ENCODE measurements at regions not wholly inside any gene's neighbourhood (a gene's known extent, or its start where the extent isn't known, plus 50 kb on each side); places are given as distances from the start of the nearest gene placed in this dataset.

DNA sequence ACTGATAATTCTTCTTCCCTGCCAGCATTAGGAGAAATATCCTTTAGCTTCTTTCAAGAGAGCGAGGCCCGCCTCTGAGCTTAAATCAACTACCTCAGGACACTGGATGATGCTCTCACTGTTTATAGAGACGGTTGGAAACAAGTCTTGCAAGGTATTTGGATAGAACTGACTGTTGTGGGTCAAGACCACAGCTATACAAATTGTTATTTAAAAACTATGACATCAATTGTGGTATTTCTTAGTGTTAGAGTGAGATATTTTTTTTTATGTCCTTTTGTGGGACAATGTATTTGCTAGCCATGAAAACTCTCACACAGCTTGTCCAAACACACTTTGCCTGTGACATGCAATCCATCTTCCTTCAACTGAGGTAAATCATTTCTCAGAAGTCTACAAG is 136.3 kb upstream of the PHACTR1 start:
- DNase-seq (ENCODE audit: low read depth in 6 of 9, low spot score in 9 of 9) = no peak
- Histone ChIP-seq H3K27ac (ENCODE audit: low read depth in 1 of 2, low read length in 1 of 2) (no peak overlapping the region), H3K9me3 (ENCODE audit: control insufficient read depth in 2 of 2, insufficient read depth in 1 of 2, low read length in 1 of 2) (no peaks in the 10 kb centered on the region), H3K27me3 (ENCODE audit: control insufficient read depth in 2 of 2, insufficient read depth in 1 of 2, low read length in 1 of 2) (no peaks in the 10 kb centered on the region), H3K36me3 (ENCODE audit: control insufficient read depth in 2 of 2, insufficient read depth in 2 of 2, low read length in 1 of 2) (no peaks in the 10 kb centered on the region), H3K4me3 (ENCODE audit: low read length in 2 of 2) (no peak overlapping the region), H3K4me1 (ENCODE audit: control insufficient read depth in 2 of 2, insufficient read depth in 2 of 2, low read length in 2 of 2) (no peaks in the 10 kb centered on the region)
- 94% methylated on average over 3 of the region's 3 CpGs for WGBS

DNA sequence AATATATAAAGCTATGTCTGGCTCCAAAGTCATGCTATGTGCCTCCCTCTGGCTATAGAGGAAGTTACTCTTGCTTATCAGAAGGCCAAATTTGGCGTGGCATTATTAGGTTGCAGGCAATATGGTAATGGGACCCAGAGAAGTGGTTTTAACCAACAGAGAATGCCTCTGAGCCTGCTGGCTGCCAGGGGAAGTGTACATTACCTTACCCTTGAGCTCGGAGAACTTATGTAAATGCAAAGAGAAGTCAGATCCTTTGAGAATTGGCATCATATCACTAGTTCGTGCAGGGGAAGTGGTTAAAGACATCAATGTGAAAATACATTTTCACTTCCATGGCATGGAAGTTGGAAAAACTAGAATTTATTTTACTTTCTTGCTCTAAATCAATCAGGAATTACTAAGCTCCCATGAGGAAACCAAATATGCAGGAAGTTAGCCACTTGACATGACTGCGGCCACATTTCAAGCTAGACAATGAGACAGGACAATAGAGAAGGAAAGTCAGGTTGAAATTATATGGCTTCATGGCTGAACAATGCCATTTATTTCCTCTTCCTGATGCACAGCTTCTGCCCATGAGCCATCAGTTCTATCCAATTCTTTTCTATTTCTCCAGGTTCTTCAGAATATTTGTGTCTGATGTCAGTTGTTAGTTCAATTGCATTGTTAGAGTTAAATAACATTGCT is 134.0 kb upstream of the PHACTR1 start:
- WGBS = 91% methylated on average over 4 of the region's 4 CpGs

DNA sequence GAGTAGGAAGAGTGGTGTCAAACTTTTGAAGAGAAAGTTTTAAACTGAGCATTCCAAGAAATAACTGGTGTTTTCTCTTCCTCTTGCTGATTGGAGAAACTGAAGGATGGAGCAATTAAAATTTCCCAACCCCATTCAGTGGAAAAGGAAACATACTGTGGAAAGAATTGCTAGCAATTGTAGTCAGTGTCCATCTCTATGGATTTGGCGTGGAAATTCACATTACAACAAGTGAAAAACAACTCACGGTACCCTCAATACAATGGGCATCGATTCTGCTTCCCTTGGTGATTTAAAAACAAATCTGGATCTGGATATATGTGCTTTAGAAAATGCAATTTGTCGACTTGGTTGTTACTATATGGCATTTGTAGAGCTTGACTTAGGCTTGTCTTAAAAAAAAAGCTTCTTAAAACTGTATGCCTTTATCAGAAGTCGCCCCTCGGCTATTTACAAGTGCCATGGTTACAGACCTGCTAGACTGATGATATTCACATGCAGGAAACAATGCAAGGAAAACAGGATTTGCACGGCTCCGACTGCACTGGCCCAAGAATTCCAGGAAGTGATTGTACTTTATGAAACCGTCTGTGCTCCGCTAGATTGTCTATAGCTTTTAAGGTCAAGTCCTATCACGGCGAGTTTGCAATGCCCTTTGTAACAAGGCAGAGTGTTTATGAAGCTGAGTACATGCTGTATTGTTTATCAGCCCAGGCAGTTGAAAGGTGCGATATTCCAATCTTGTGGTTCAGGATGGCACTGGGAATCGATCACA is 131.7 kb upstream of the PHACTR1 start:
- Histone ChIP-seq H3K27me3 (ENCODE audit: control insufficient read depth in 2 of 2, insufficient read depth in 1 of 2, low read length in 1 of 2) (no peaks in the 10 kb centered on the region), H3K4me1 (ENCODE audit: control insufficient read depth in 2 of 2, insufficient read depth in 2 of 2, low read length in 2 of 2) (no peaks in the 10 kb centered on the region), H3K4me3 (ENCODE audit: low read length in 2 of 2) (no peak overlapping the region), H3K36me3 (ENCODE audit: control insufficient read depth in 2 of 2, insufficient read depth in 2 of 2, low read length in 1 of 2) (no peaks in the 10 kb centered on the region), H3K27ac (ENCODE audit: low read depth in 1 of 2, low read length in 1 of 2) (no peak overlapping the region), H3K9me3 (ENCODE audit: control insufficient read depth in 2 of 2, insufficient read depth in 1 of 2, low read length in 1 of 2) (no peaks in the 10 kb centered on the region)
- 92% methylated on average over 14 of the region's 14 CpGs for WGBS
- no peak for DNase-seq (ENCODE audit: low read depth in 6 of 9, low spot score in 9 of 9)

More for the DNA sequence above, 134.0 kb upstream of the PHACTR1 start:
- H3K4me3 ChIP-seq (ENCODE audit: low read length in 2 of 2) = no peak overlapping the region
- no peaks in the 10 kb centered on the region for H3K36me3 ChIP-seq (ENCODE audit: control insufficient read depth in 2 of 2, insufficient read depth in 2 of 2, low read length in 1 of 2)
- no peaks in the 10 kb centered on the region for H3K4me1 ChIP-seq (ENCODE audit: control insufficient read depth in 2 of 2, insufficient read depth in 2 of 2, low read length in 2 of 2)
- no peaks in the 10 kb centered on the region for H3K27me3 ChIP-seq (ENCODE audit: control insufficient read depth in 2 of 2, insufficient read depth in 1 of 2, low read length in 1 of 2)
- no peak overlapping the region for H3K27ac ChIP-seq (ENCODE audit: low read depth in 1 of 2, low read length in 1 of 2)
- H3K9me3 ChIP-seq (ENCODE audit: control insufficient read depth in 2 of 2, insufficient read depth in 1 of 2, low read length in 1 of 2) = no peaks in the 10 kb centered on the region
- DNase-seq (ENCODE audit: low read depth in 6 of 9, low spot score in 9 of 9) = no peak

DNA sequence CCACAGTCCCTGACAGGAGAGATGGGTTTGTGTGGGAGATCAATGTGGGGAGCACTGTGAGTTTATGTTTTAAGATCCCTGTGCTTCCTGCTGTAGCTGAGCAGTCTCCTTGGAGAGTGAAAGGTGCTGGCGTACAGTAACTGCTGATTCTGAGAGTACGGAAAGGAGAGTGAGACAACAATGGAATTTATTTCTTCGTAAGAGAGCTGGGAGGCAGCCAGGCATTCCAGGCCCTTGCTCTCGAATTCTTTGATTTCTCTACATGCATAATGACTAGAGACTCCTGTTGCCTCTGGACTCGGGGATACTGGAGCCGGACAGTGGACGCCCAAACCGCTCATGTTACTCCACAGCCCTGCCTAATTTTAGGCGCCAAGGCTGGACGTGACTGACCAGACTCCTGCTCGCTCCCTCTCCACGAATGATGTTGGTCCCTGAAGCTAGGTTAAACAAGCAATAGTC is 131.0 kb upstream of the PHACTR1 start:
- H3K9me3 ChIP-seq (ENCODE audit: control insufficient read depth in 2 of 2, insufficient read depth in 1 of 2, low read length in 1 of 2) = no peaks in the 10 kb centered on the region
- H3K4me1 ChIP-seq (ENCODE audit: control insufficient read depth in 2 of 2, insufficient read depth in 2 of 2, low read length in 2 of 2) = no peaks in the 10 kb centered on the region
- no peaks in the 10 kb centered on the region for H3K27me3 ChIP-seq (ENCODE audit: control insufficient read depth in 2 of 2, insufficient read depth in 1 of 2, low read length in 1 of 2)
- 97% methylated on average over 12 of the region's 12 CpGs for WGBS
- no peak overlapping the region for H3K27ac ChIP-seq (ENCODE audit: low read depth in 1 of 2, low read length in 1 of 2)
- H3K4me3 ChIP-seq (ENCODE audit: low read length in 2 of 2) = no peak overlapping the region
- DNase-seq (ENCODE audit: low read depth in 6 of 9, low spot score in 9 of 9) = no peak
- H3K36me3 ChIP-seq (ENCODE audit: control insufficient read depth in 2 of 2, insufficient read depth in 2 of 2, low read length in 1 of 2) = no peaks in the 10 kb centered on the region

DNA sequence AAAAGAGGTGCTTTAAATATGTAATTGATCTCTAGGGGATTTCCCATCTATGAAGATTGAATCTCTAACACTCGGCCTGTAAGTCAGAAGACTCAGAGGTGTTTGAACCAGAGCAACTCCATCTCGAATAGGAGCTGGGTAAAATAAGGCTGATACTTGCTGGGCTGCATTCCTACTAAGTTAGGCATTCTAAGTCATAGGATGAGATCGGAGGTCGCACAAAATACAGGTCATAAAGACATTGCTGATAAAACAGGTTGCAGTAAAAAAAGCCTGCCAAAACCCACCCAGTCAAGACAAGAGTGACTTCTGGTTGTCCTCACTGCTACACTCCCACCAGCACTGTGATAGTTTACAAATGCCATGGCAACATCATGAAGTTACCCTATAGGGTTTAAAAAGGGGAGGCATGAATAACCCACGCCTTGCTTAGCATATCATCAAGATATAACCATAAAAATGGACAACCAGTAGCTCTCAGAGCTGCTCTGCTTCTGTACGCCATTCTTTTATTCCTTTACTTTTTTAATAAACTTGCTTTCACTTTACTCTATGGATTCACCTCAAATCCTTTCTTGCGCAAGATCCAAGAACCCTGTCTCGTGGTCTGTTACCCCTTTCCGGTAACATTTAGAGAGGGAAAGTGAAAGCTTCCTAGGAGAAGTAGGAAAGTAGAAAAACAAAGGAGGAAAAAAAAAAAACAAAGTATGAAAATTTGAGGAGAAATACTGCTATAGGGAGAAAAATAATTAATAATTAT is 129.7 kb upstream of the PHACTR1 start:
- no peak for DNase-seq (ENCODE audit: low read depth in 6 of 9, low spot score in 9 of 9)
- H3K27ac ChIP-seq (ENCODE audit: low read depth in 1 of 2, low read length in 1 of 2) = no peak overlapping the region
- H3K4me3 ChIP-seq (ENCODE audit: low read length in 2 of 2) = no peak overlapping the region
- no peaks in the 10 kb centered on the region for H3K27me3 ChIP-seq (ENCODE audit: control insufficient read depth in 2 of 2, insufficient read depth in 1 of 2, low read length in 1 of 2)
- no peaks in the 10 kb centered on the region for H3K4me1 ChIP-seq (ENCODE audit: control insufficient read depth in 2 of 2, insufficient read depth in 2 of 2, low read length in 2 of 2)
- 85% methylated on average over 9 of the region's 9 CpGs for WGBS
- H3K36me3 ChIP-seq (ENCODE audit: control insufficient read depth in 2 of 2, insufficient read depth in 2 of 2, low read length in 1 of 2) = no peaks in the 10 kb centered on the region
- H3K9me3 ChIP-seq (ENCODE audit: control insufficient read depth in 2 of 2, insufficient read depth in 1 of 2, low read length in 1 of 2) = no peaks in the 10 kb centered on the region

DNA sequence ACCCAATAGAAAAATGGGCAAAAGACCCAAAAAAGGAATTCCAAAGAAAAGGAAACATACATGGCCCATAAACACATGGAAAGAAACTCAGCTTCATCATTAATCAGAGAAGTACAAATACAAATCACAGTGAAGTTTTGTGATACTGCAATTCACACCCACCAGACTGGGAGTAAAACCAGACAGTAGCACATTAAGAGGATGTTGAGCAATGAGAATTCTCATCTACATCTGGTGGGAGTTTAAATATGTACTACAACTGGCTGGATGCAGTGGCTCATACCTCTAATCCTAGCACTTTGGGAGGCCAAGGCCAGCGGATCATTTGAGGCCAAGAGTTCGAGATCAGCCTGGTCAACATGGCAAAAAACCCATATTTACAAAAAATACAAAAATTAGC is 125.7 kb upstream of the PHACTR1 start:
- no peaks in the 10 kb centered on the region for H3K4me1 ChIP-seq (ENCODE audit: control insufficient read depth in 2 of 2, insufficient read depth in 2 of 2, low read length in 2 of 2)
- WGBS = 96% methylated on average over 2 of the region's 2 CpGs
- no peaks in the 10 kb centered on the region for H3K27me3 ChIP-seq (ENCODE audit: control insufficient read depth in 2 of 2, insufficient read depth in 1 of 2, low read length in 1 of 2)

DNA sequence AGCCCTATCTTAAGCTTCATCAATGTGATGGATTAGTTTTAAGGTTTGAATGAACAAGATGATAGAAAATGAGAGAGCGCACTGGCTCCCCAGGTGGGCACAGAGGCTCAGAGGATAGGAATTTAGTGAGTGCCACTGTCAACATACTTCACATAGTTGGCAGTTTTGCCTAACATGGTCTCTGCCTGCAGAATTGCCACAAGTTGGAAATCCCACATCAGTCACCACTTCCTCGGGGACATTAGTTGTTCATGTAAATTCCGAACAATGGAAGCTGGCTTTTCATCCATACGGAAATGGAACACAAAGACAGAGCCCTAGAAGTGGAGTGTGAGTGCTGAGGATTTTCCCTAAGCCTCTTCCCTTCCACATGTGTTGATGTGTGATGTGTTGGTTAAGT is 123.9 kb upstream of the PHACTR1 start:
- H3K36me3 ChIP-seq (ENCODE audit: control insufficient read depth in 2 of 2, insufficient read depth in 2 of 2, low read length in 1 of 2) = no peaks in the 10 kb centered on the region
- DNase-seq (ENCODE audit: low read depth in 6 of 9, low spot score in 9 of 9) = no peak
- H3K27ac ChIP-seq (ENCODE audit: low read depth in 1 of 2, low read length in 1 of 2) = no peak overlapping the region
- no peak overlapping the region for H3K4me3 ChIP-seq (ENCODE audit: low read length in 2 of 2)
- H3K27me3 ChIP-seq (ENCODE audit: control insufficient read depth in 2 of 2, insufficient read depth in 1 of 2, low read length in 1 of 2) = no peaks in the 10 kb centered on the region
- WGBS = 98% methylated on average over 4 of the region's 4 CpGs
- no peaks in the 10 kb centered on the region for H3K4me1 ChIP-seq (ENCODE audit: control insufficient read depth in 2 of 2, insufficient read depth in 2 of 2, low read length in 2 of 2)
- no peaks in the 10 kb centered on the region for H3K9me3 ChIP-seq (ENCODE audit: control insufficient read depth in 2 of 2, insufficient read depth in 1 of 2, low read length in 1 of 2)

More for the DNA sequence above, 125.7 kb upstream of the PHACTR1 start:
- Histone ChIP-seq H3K9me3 (ENCODE audit: control insufficient read depth in 2 of 2, insufficient read depth in 1 of 2, low read length in 1 of 2) (no peaks in the 10 kb centered on the region), H3K27ac (ENCODE audit: low read depth in 1 of 2, low read length in 1 of 2) (no peak overlapping the region), H3K36me3 (ENCODE audit: control insufficient read depth in 2 of 2, insufficient read depth in 2 of 2, low read length in 1 of 2) (no peaks in the 10 kb centered on the region), H3K4me3 (ENCODE audit: low read length in 2 of 2) (no peak overlapping the region)
- no peak for DNase-seq (ENCODE audit: low read depth in 6 of 9, low spot score in 9 of 9)

DNA sequence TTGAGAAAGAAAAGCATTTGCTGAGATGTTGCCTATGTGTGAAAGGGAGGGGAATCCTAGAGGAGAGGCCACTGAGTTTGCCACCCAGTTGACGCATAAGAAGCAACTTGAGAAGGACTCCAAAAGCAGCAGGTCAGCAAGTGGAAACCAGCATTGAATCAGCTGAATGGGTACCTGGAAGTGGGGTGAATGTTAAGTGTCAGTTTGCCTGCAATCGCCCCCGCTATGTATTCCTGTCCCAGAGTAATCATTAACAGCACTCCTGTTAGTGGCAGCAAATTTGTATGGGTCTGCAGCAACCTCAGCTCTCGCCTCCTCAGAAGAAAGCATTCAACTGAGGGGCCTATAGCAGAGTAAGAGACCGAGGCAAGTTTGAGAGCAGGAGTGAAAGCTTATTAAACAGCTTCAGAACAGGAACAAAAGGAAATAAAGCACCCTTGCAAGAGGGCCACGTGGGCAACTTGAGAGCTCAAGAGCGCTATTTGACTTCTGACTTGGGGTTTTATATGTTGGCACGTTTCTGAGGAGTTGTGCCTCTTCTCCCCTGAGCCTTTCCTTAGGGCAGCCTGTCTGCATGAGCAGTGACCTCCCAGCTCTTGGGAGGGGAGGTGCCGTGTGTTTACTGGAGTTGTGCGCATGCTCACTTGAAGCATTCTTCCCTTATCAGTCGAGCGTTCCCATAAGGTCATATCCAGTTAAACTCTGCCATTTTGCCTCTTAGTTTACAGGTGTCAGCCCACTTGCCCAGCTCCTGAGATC is 122.6 kb upstream of the PHACTR1 start:
- Histone ChIP-seq H3K4me1 (ENCODE audit: control insufficient read depth in 2 of 2, insufficient read depth in 2 of 2, low read length in 2 of 2) (no peaks in the 10 kb centered on the region), H3K27me3 (ENCODE audit: control insufficient read depth in 2 of 2, insufficient read depth in 1 of 2, low read length in 1 of 2) (no peaks in the 10 kb centered on the region), H3K9me3 (ENCODE audit: control insufficient read depth in 2 of 2, insufficient read depth in 1 of 2, low read length in 1 of 2) (no peaks in the 10 kb centered on the region), H3K4me3 (ENCODE audit: low read length in 2 of 2) (no peak overlapping the region), H3K27ac (ENCODE audit: low read depth in 1 of 2, low read length in 1 of 2) (no peak overlapping the region), H3K36me3 (ENCODE audit: control insufficient read depth in 2 of 2, insufficient read depth in 2 of 2, low read length in 1 of 2) (no peaks in the 10 kb centered on the region)
- no peak for DNase-seq (ENCODE audit: low read depth in 6 of 9, low spot score in 9 of 9)
- 95% methylated on average over 12 of the region's 12 CpGs for WGBS
